Activated naive CD4-positive, alpha-beta T cell treated with anti-CD3 and anti-CD28 coated beads, Interleukin-2, amount 50 U/mL, for 72 hours (primary cell): ENCODE measurements at regions not wholly inside any gene's neighbourhood (a gene's known extent, or its start where the extent isn't known, plus 50 kb on each side); places are given as distances from the start of the nearest gene placed in this dataset.
A peak's percentile ranks its signal among the peaks of the same experiment; 100 is the strongest.

Experiments used
- ATAC-seq, 2 donors: fragments of 150-1000 bp; cut with Tn5 transposase; 2 replicates each; pipeline ENCODE4 v1.10.0; 2021; ENCODE audit warnings: mild to moderate bottlenecking in 2 of 2, moderate library complexity in 2 of 2
- DNase-seq, 2 donors: peaks; one replicate each; pipeline ENCODE4 v3.0.0; 2021 to 2022; ENCODE audit warnings: low spot score in 2 of 2
- H3K27ac Mint-ChIP-seq, 2 donors: one replicate each; pipeline ENCODE4 v1.8.0; 2022; ENCODE audit warnings: mild to moderate bottlenecking in 2 of 2, mixed read lengths in 2 of 2
- H3K36me3 Mint-ChIP-seq, 2 donors: one replicate each; pipeline ENCODE4 v1.8.0; 2022; ENCODE audit warnings: mixed read lengths in 2 of 2
- H3K9me3 Mint-ChIP-seq, 2 donors: one replicate each; pipeline ENCODE4 v1.8.0; 2022; ENCODE audit warnings: mixed read lengths in 2 of 2

DNA sequence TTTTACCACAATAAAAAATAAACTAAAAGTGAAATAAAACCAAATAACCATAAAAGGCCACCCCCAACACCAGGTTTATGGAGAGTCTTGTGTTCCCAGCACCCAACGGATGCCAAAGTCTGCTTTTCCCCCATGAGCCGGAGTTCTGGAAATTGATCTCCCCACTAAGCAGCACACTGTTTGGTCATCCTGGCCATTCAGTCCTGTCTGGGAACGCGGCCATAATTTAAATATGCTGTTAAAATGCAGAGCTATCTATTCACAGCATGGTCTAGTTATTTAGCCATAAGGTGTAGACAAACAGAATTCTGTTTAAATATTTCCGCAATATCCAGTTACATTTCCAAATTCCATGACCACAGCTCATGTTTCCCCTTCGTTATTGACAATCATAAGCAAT lies 129.6 kb upstream of the TBL1X start:
- Mint-ChIP-seq H3K9me3 (no peaks in the 10 kb centered on the region), H3K36me3 (no peaks in the 10 kb centered on the region), H3K27ac (no peak overlapping the region)
- DNase-seq, result no peak
- ATAC-seq, result no peak

DNA sequence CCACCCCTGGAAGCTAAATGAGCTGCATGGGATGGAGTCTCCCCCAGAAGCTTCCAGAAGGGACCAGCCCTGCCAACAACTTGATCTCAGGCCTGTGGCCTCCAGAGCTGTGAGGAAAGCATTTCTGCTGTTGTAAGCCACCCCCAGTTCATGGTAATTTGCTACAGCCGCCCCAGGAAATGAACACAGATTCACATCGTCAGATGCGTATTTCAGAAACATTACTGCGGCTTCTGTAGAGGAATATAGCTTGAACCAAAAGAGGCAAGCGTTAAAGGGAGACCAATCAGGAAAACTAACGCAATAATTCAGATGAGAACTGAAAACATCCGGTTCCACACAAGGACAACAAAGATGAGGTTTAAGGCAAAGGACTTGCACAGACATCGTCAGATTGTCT lies 128.4 kb upstream of the TBL1X start:
- Mint-ChIP-seq H3K36me3 (no peaks in the 10 kb centered on the region), H3K27ac (peak overlapping the region in 1 of 2 donors; percentile 15)

DNA sequence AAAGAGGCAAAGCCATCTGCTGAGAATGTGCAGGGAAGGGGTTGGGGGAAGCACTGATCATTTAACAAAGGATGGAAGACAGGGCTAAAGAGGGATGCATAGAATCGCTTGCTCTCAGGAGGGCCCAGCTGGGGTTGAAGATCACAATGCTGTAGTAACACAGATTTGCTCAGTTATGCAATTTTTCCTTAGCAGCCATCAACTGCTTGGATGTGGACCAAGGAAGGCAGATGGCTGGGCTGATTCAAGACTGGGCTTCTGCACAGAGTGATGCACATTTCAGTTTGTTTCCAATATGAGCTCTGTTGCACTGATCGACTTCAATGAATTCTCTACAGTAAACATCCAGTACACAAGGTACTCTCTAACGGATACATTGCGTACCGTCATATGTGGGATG lies 127.8 kb upstream of the TBL1X start:
- DNase-seq (no peak), ATAC-seq (no peak)
- Mint-ChIP-seq H3K9me3 (no peaks in the 10 kb centered on the region), H3K36me3 (no peaks in the 10 kb centered on the region), H3K27ac (peak overlapping the region in 1 of 2 donors; percentile 15)

More for the DNA sequence above, 128.4 kb upstream of the TBL1X start:
- DNase-seq (no peak), ATAC-seq (no peak)
- no peaks in the 10 kb centered on the region for H3K9me3 Mint-ChIP-seq

DNA sequence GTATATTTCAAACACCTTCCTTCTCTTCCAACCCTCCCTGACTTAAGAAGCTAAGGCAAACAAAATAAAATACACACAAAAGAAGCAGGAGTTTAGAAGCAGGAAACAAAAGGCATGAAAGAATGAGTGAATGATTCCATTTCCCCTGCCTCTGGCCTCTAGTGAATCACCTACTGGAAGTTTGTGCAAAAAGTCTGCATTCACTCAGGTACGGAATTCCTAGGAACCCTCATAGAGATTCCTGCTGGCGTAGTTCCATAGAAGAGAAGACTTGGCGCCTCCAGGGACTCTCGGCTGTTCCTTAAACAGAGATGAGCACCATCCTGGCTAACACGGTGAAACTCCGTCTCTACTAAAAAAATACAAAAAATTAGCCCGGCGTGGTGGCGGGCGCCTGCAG lies 125.9 kb upstream of the TBL1X start:
- Mint-ChIP-seq H3K9me3 (no peaks in the 10 kb centered on the region), H3K36me3 (no peaks in the 10 kb centered on the region), H3K27ac (no peak overlapping the region)
- DNase-seq (no peak), ATAC-seq (no peak)

DNA sequence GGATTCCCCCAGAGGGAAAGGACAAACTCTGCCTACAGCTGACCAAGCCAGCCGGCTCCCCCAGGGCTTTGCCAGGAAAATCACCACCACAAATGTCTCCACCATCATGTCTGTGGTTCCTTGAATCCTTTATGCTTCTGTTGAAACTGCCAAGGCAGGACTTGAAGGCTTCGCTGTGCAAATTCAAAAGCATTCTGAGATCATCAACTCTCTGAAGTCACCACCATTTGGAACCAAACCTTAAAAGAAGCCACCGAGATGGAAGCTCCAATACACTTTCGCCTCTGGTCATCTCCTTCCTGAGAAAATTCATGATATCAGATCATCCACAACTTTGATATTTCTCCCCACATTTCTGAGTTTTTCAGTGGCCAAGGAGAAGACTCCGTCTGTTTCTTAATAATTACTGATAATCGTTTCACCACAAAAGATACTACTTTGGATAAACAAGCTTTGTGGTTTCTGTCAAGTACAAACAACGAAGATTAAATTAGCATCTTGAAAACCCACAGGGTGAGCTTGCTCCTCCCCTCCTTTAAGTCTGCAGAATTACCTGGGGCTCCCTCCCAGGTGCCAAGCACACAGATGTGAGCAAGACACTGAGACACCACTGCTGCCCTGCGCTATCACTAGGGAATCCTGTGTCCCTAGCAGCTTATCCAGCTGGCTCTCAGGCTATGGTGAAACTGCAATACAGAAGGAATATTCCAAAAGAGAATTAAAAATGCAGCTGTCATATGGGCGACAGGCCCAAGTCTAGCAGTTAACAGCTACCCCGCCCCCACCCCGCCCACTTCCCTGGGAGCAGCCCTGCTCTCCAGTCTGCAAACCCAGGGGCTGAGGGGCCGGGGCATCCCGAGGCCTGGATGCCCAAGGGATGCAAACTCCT lies 125.0 kb upstream of the TBL1X start:
- Mint-ChIP-seq H3K36me3 (no peaks in the 10 kb centered on the region), H3K27ac (no peak overlapping the region), H3K9me3 (no peaks in the 10 kb centered on the region)
- DNase-seq (no peak), ATAC-seq (no peak)

DNA sequence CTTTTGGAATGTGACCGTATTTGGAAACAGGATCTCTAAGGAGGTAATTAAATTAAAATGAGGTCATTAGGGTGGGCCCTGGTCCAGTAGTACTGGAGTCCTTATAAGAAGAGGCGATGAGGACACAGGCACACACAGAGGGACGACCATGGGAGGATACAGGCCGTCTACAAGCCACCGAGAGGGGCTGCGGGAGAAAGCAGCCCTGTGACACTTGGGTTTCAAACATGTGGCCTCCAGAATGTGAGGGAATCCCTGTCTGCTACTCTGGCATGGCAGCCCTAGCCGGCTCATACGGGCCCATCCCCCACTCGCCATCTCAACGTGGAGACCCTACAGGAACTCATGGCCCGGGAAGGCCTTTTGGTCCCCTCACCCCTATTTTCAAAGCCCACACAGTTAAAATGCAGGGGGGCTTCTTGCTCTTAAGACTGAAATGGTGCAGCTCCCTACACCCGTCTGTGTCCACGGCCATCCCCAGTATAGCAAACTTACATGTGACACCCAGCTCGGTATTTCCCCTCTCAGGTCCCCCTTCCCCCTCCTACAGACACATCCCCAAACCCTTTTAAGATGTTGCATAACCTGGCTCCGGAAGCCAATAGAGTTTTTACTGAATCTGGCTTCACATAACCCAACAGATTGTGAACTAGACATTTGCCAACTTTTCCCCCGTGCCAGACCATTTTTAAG lies 124.1 kb upstream of the TBL1X start:
- peak; percentile 51 to 71 for ATAC-seq
- Mint-ChIP-seq H3K9me3 (no peaks in the 10 kb centered on the region), H3K27ac (peak overlapping the region in 1 of 2 donors; percentile 56), H3K36me3 (no peaks in the 10 kb centered on the region)
- DNase-seq, result no peak

DNA sequence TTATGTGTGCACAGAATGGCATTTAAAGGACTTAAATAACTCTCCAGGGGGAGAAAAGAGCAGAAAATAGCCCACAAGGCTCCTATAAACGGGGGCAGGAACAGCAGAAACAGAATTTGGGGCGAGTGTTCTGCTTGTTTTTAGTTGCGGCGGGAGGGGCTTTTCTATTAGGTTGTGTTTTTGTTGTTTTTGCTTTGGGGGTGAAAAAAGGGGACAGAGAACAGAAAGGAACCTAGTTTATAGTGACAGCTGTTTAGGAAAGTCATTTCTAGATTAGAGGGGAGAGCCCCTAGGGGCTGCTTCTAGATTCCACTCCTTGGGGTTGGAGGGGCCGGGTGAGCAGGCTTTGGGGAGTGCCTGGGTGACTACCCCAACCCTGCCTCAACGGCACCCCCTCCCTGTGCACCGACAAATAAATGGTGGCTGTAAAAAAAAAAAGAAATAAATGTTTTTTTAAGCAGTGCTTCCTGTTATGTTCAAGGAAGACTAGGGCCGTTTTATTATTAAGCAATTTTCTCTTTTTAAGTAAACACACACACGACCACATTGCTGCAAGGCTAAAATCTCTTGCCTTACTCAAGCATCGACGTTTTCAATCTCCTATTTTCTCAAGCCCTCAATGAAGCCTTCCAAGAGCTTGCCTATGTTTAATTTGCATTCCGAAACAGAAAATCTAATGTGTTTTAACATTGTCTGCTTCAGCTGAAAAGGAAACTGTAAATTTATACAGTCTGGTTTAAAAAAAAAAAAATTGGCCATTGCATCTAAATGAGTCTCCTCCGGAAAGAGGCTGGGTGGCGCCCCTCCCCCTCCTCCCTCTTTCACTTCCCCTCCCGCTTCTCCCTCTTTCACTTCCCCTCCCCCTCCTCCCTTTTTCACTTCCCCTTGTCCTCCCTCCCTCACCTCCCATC lies 123.3 kb upstream of the TBL1X start:
- Mint-ChIP-seq H3K9me3 (no peaks in the 10 kb centered on the region), H3K27ac (peak overlapping the region; percentile 4 to 56), H3K36me3 (no peaks in the 10 kb centered on the region)
- DNase-seq (peak in 1 of 2 donors; percentile 38), ATAC-seq (peak; percentile 90 to 91)

DNA sequence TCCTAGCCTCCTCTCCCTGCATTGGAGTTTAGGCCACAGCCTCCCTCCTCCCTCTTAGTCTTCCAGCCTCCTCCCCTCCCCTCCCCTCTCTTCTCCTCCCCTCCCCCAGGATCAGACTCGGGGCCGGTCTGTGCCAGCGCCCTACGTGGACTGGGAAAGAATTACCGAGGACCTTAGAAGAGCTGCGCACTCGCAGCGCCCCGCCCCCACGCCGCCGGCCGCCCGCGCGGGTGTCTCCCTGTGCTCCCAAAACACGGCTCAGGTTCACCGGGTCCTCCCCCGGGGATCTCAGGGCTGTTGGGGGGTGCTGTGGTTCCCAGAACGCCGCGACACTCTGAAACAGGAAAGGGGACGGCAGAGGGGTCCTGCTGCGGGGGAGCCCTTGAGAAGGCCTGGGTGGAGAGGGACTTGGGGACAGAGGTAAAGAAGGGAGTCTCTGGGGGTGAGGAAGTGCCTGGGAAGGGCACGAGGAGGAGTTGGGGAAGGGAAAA lies 122.3 kb upstream of the TBL1X start:
- H3K27ac Mint-ChIP-seq, result no peak overlapping the region
- ATAC-seq (peak; percentile 24 to 38), DNase-seq (peak in 1 of 2 donors; percentile 53)
- no peaks in the 10 kb centered on the region for H3K9me3 Mint-ChIP-seq
- H3K36me3 Mint-ChIP-seq, result no peaks in the 10 kb centered on the region

DNA sequence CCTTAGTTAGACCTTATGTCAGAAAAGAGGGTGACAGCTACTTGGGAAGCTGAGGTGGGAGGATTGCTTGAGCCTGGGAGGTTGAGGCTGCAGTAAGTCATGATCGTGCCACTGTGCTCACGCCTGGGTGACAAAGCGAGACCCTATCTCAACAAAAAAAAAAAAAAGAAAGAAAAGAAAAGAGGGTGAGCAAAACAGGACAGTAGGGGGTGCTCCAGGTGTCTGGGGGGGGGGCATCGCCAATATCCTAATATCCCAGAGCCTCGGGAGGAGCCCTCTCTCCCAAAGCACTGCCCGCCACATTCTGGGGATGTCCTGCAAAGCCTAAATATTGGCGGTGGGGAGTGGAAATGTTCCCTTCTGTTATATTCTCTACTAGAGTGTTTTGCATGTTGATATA lies 120.9 kb upstream of the TBL1X start:
- DNase-seq, result no peak
- Mint-ChIP-seq H3K27ac (no peak overlapping the region), H3K36me3 (no peaks in the 10 kb centered on the region), H3K9me3 (no peaks in the 10 kb centered on the region)
- ATAC-seq, result no peak

DNA sequence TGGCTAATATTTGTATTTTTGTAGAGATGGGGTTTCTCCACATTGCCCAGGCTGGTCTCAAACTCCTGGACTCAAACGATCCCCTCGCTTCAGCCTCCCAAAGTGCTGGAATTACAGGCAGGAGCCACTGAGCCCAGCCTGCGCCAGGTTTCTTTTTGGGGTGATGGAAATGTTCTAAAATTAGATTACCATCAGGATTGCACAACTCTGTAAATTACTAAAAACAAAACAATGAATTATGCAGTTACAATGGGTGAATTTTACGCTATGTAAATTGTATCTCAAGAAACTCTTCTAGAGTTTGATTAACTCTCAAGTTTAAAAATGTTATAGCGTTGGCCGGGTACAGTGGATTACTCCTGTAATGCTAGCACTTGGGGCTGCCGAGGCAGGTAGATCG lies 118.9 kb upstream of the TBL1X start:
- H3K27ac Mint-ChIP-seq, result no peak overlapping the region
- H3K36me3 Mint-ChIP-seq, result no peaks in the 10 kb centered on the region
- no peaks in the 10 kb centered on the region for H3K9me3 Mint-ChIP-seq
- ATAC-seq, result no peak
- no peak for DNase-seq

DNA sequence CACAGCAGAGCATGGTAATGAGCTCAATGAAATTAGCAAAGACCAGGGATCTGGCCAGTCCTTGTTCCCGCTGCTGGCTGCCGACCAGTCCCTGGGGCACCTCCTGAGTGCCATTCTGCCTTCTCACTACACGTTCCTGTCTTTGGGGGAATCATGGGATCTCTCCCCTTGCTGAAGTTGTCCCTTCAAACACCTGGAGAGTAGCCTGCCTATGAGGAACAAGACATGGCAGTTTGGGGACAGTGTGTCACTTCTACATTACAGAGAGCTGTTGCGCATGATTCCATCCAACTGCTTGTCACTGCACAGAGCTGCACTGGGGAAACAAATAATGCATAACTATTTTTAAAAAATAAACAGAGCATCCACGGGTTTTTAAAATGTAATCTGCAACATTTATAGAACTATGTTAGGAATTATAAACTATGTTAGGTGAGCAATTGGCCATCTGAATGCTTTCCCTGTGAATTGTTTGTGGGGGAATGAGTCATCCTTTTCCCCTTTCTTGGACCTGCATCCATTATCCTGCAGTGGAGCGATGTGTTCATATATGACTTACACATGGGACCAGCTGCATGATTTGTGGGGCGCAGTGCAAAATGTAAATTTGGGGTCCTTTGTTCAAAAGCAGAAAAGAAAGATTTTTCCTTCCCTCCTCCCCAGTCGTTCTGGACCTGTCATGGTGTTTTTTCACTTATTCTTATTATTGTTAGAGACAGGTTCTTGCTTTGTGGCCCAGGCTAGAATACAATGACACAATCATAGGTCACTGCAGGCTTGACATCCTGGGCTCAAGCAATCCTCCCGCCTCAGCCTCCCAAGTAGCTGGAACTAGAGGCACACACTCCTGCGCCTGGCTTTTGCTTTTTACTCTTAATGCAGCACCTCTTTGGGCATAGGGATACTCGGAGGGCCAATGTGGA lies 115.0 kb upstream of the TBL1X start:
- no peak for DNase-seq
- Mint-ChIP-seq H3K9me3 (no peaks in the 10 kb centered on the region), H3K36me3 (no peaks in the 10 kb centered on the region), H3K27ac (no peak overlapping the region)
- no peak for ATAC-seq

DNA sequence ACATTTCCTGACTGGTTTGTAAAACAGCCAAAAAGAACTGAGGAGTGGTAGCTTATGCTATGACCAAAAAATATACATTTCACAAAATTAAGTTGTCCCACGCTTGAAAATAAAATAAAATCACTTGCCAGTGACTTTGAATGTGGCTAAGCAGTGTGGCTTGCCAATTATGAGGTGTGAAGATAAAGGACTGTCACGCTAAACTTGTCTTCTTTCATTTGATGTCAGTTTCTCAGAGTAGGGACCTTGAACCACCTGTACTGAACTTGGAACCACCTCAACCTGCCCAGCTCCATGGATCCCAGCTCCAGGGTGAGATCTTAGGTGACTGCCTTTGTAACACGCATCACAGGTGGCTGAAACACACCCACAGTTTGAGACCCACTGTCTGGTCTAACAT lies 113.7 kb upstream of the TBL1X start:
- Mint-ChIP-seq H3K36me3 (no peaks in the 10 kb centered on the region), H3K27ac (no peak overlapping the region), H3K9me3 (peaks cover 0 to 7% of the 10 kb centered on the region in 2 donors)
- DNase-seq (no peak), ATAC-seq (no peak)

DNA sequence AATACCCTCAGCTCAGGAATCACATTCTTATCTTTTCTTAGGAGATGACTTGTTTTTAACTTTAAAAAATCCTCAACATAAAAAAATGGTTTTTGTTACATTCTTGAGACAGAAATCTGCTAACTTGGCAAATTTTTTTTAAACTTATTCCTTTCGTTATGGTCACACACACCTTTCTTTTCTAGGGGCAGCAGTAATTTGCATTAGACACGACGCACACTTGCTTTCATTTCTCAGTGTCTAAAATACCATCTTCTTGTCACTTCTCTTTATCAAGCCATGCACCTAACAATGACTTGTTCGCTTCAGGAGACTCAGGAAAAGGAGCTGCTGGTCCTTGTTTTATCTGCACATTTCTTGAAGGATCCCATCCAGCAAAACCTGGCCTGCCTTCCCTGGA lies 112.6 kb upstream of the TBL1X start:
- no peaks in the 10 kb centered on the region for H3K36me3 Mint-ChIP-seq
- H3K9me3 Mint-ChIP-seq, result peaks cover 0 to 12% of the 10 kb centered on the region in 2 donors
- H3K27ac Mint-ChIP-seq, result peak overlapping the region; percentile 74 to 79
- no peak for DNase-seq
- ATAC-seq, result peak in 1 of 2 donors; percentile 10

DNA sequence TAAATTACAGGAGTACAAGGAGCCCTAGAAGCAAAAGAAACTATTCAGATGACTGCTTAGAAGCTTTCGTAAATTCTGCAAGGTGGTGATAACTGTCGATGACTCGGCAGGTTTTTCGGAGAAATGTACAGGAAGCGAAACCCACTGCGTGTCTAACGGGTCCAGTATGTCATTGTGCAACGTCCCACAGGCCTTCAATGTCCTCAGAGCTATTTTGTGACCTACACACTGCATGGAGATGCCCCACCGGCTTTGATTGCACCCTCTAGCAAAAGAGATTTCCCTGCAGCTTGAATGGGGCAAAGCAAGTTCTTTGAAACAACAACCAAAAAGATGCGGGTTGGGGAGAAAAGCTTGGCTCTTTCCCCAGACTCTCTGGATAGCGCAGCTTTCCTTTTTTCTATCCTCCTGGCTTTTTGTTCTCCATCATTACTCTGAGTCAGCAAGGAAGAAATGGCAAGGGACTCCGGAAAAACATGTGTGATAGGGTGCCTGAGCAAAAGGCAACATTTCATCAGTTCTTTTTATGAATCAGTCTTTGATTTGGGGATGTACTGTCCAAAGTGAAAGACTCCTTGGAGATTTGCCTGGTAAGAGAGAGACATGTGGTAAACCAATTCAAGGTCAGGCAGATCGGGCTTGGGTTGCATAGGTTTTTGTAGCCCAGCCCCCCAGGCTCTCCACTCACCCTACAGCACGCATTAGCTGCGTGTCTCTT lies 112.0 kb upstream of the TBL1X start:
- Mint-ChIP-seq H3K9me3 (peaks cover 0 to 12% of the 10 kb centered on the region in 2 donors), H3K27ac (peak overlapping the region; percentile 74 to 79), H3K36me3 (no peaks in the 10 kb centered on the region)
- ATAC-seq (peak; percentile 46 to 64), DNase-seq (no peak)

DNA sequence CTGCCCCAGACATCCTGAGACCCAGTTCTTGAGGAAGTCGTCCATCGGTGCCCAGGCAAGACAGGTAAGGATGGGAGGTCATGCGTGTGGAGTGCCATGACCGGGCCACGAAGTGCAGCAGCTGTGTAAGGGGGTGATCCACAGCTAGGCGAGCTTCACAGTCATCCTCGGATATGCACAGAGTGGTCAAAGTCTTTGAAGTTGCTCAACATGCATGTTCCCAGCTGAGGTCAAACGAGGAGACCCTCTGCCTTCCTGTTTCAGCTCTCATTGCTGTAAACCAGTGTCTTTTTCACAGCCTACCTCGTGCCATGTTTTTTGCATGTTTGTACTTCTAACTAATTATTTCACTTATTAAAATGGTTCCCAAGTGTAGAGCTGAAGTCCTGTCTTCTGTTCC lies 109.9 kb upstream of the TBL1X start:
- Mint-ChIP-seq H3K36me3 (no peaks in the 10 kb centered on the region), H3K9me3 (peaks cover 0 to 12% of the 10 kb centered on the region in 2 donors)
- no peak for ATAC-seq

More for the DNA sequence above, 109.9 kb upstream of the TBL1X start:
- no peak for DNase-seq
- no peak overlapping the region for H3K27ac Mint-ChIP-seq
